ENCODE measurements at regions not wholly inside any gene's neighbourhood (a gene's known extent, or its start where the extent isn't known, plus 50 kb on each side); places are given as distances from the start of the nearest gene placed in this dataset.

DNA sequence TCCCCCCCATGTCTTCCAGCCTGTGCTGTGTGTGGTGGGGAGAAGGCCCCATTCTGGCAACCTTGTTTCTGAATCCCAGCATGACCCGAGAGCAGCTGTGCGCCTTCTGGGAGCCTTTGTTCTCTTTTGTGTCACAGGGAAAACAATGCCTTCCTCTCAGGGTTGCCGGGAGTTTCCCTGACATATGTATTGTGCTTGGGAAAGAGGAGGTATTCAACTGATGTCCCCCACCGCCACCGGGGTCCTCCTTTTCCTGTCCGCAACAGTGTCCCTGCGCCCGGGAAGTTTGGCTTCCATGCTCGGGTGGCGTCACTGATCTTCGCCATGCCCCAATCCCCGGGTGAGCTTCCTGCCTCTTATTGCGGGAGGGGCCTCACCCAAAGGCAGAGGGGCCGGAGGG lies 77.5 kb upstream of the ASB18 start:
- TF ChIP-seq, protein P1, sequence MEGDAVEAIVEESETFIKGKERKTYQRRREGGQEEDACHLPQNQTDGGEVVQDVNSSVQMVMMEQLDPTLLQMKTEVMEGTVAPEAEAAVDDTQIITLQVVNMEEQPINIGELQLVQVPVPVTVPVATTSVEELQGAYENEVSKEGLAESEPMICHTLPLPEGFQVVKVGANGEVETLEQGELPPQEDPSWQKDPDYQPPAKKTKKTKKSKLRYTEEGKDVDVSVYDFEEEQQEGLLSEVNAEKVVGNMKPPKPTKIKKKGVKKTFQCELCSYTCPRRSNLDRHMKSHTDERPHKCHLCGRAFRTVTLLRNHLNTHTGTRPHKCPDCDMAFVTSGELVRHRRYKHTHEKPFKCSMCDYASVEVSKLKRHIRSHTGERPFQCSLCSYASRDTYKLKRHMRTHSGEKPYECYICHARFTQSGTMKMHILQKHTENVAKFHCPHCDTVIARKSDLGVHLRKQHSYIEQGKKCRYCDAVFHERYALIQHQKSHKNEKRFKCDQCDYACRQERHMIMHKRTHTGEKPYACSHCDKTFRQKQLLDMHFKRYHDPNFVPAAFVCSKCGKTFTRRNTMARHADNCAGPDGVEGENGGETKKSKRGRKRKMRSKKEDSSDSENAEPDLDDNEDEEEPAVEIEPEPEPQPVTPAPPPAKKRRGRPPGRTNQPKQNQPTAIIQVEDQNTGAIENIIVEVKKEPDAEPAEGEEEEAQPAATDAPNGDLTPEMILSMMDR (conservative IDR thresholded peaks at IDR 0.05; ENCODE audit: low read depth, low read length) = no peak
- DNase-seq (ENCODE audit: low read depth) = no peak
- no peak overlapping the region for H3K4me3 ChIP-seq (ENCODE audit: low read depth, low read length)

- no peak overlapping the region for H3K4me3 ChIP-seq (ENCODE audit: low read depth, low read length)
- no peak for DNase-seq (ENCODE audit: low read depth)
- TF ChIP-seq, protein P1 (conservative IDR thresholded peaks at IDR 0.05; ENCODE audit: low read depth, low read length) = no peak
Measured at GRCh38 chr2:236342507-236342906, 78.3 kb upstream of the ASB18 start.

GRCh38 chr2:236342951-236343350 lies 78.7 kb upstream of the ASB18 start:
- TF ChIP-seq, protein P1 (conservative IDR thresholded peaks at IDR 0.05; ENCODE audit: low read depth, low read length) = no peak
- no peak for DNase-seq (ENCODE audit: low read depth)
- H3K4me3 ChIP-seq (ENCODE audit: low read depth, low read length) = no peak overlapping the region

GRCh38 chr2:236343400-236344161 lies 79.4 kb upstream of the ASB18 start:
- TF ChIP-seq, protein P1 (conservative IDR thresholded peaks at IDR 0.05; ENCODE audit: low read depth, low read length) = peak; percentile 85
- no peak overlapping the region for H3K4me3 ChIP-seq (ENCODE audit: low read depth, low read length)
- DNase-seq (ENCODE audit: low read depth) = peak; percentile 19

GRCh38 chr2:236344446-236344845 lies 80.2 kb upstream of the ASB18 start:
- TF ChIP-seq, protein P1 (conservative IDR thresholded peaks at IDR 0.05; ENCODE audit: low read depth, low read length) = no peak
- no peak overlapping the region for H3K4me3 ChIP-seq (ENCODE audit: low read depth, low read length)

DNA sequence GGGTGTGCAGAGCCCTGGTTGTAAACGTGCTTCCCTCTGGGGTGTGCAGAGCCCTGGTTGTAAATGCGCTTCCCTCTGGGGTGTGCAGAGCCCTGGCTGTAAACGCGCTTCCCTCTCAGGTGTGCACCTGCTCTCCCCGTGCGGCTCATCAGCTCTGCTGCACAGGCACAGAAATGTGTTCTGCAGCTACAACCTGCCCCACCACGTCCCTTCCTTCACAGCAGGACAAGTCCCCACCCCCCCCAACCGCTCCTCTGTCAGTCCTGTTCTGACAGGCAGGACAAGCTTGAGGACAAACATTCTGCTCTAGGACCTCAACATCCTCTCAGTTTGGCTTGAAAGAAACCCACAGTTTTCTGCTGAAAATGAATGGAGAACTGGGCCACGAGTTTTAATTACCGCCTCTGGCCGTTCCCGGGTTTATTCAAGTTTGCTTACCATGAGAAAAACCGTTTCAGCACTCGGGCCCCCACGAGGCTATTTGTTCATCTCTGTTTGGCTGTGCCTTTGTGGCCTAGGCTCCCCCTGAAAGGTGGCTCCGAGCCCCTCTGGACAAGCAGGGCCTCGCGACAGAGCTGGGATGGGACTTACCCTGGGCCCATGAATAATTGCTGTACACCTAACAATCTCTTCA lies 81.0 kb upstream of the ASB18 start:
- no peak overlapping the region for H3K4me3 ChIP-seq (ENCODE audit: low read depth, low read length)
- TF ChIP-seq, protein P1 (conservative IDR thresholded peaks at IDR 0.05; ENCODE audit: low read depth, low read length) = no peak
- DNase-seq (ENCODE audit: low read depth) = no peak

More at GRCh38 chr2:236344446-236344845, 80.2 kb upstream of the ASB18 start:
- no peak for DNase-seq (ENCODE audit: low read depth)

Measured in epithelial cell of proximal tubule (primary cell).